SU-DHL-6 (cell line): ENCODE measurements at regions not wholly inside any gene's neighbourhood (a gene's known extent, or its start where the extent isn't known, plus 50 kb on each side); places are given as distances from the start of the nearest gene placed in this dataset.

ENCODE experiments used
- CTCF ChIP-seq: fragments of 200-600 bp; sonication (generic); IDR thresholded peaks from one replicate; pipeline ENCODE4 v1.5.1; 2017; ENCODE audit warnings: antibody characterized with exemption, mild to moderate bottlenecking, low read length, moderate library complexity; ENCODE audit not compliant: insufficient read depth, poor library complexity, severe bottlenecking
- EZH2phosphoT487 ChIP-seq: fragments of 200-600 bp; sonication (generic), shearing (Covaris generic); conservative IDR thresholded peaks from 2 replicates; pipeline ENCODE4 v1.6.1; 2018; ENCODE audit warnings: mild to moderate bottlenecking, antibody characterized with exemption, low read length, moderate library complexity, mixed read lengths

- TF ChIP-seq CTCF (no peak), EZH2phosphoT487 (no peak)
Observed at GRCh38 chr2:146203064-146203624, 1641.7 kb upstream of the ACVR2A start.
